Small intestine (tissue), 7 donors: ENCODE measurements at regions not wholly inside any gene's neighbourhood (a gene's known extent, or its start where the extent isn't known, plus 50 kb on each side); places are given as distances from the start of the nearest gene placed in this dataset.

Experiments
- DNase-seq, 2 donors: peaks; one replicate each; pipeline versions ENCODE4 v3.0.0 to v3.0.0-alpha.2; 2013
- FAIRE-seq: peaks from 2 replicates; lab custom pipeline; 2012; peaks lifted over from hg19 to GRCh38; lab: Jason Lieb, UNC
- H3K27ac ChIP-seq, 3 donors: one replicate each; pipeline ENCODE4 v1.5.1; 2013; ENCODE audit warnings: low read length in 2 of 3, mild to moderate bottlenecking in 2 of 3, control low read depth in 1 of 3, inconsistent platforms in 1 of 3, low read depth in 1 of 3, moderate library complexity in 1 of 3
- H3K27me3 ChIP-seq, 3 donors: one replicate each; pipeline ENCODE4 v1.6.1; 2013; ENCODE audit warnings: low read length in 3 of 3, inconsistent platforms in 1 of 3; ENCODE audit not compliant: control insufficient read depth in 3 of 3, insufficient read depth in 3 of 3
- H3K36me3 ChIP-seq, 3 donors: one replicate each; pipeline ENCODE4 v1.6.1; 2013; ENCODE audit warnings: low read length in 3 of 3, inconsistent platforms in 1 of 3, low read depth in 1 of 3, mild to moderate bottlenecking in 1 of 3, moderate library complexity in 1 of 3; ENCODE audit not compliant: control insufficient read depth in 3 of 3, insufficient read depth in 2 of 3
- H3K4me1 ChIP-seq, 3 donors: one replicate each; pipeline ENCODE4 v1.6.1; 2013; ENCODE audit warnings: low read length in 2 of 3, inconsistent platforms in 1 of 3, low read depth in 1 of 3, mild to moderate bottlenecking in 1 of 3, moderate library complexity in 1 of 3; ENCODE audit not compliant: control insufficient read depth in 3 of 3, insufficient read depth in 2 of 3
- H3K4me3 ChIP-seq, 3 donors: one replicate each; pipeline ENCODE4 v1.5.1; 2013; ENCODE audit warnings: low read length in 3 of 3, control low read depth in 1 of 3, inconsistent platforms in 1 of 3, low read depth in 1 of 3, mild to moderate bottlenecking in 1 of 3, moderate library complexity in 1 of 3
- H3K9me3 ChIP-seq, 2 donors: one replicate each; pipeline ENCODE4 v1.6.1; 2013; ENCODE audit warnings: low read depth in 1 of 2, low read length in 1 of 2; ENCODE audit not compliant: control insufficient read depth in 2 of 2, insufficient read depth in 1 of 2
- WGBS, 3 donors: extraction: QIAGEN DNeasy Blood & Tissue Kit; methylation state at CpG; one replicate each; pipeline ENCODE4 v1.1.7; 2013; 5-methylcytosine and 5-hydroxymethylcytosine counted together
- donor health status: healthy with polysubstance abuse.
- donor health status: control.
- donor health status: control.
- donor health status: Bipolar disorder and iron deficiency.
- donor health status: healthy.

DNA sequence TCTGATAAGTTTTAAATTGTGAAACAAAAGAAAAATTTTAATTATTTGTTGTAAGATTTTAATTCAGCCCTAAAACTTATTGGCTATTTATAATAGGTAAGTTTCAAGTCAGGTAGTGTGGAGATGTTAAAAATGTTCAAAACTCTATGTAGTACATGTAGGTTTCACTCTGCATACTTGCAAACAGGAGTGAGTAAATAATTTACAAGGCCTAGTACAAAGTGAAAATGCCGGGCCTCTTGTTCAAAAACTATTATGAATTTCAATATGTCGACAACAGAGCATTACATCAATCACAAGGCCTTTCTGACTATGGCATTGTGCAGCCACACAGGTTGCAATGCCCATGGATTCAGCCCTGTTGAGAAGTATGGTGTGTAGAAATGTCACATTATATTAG lies 80.9 kb upstream of the GRIK2 start:
- no peaks in the 10 kb centered on the region for H3K4me1 ChIP-seq
- WGBS, 3 donors = 55 to 68% (median 56%) methylated on average over 2 of the region's 2 CpGs
- H3K4me3 ChIP-seq = no peak overlapping the region
- H3K36me3 ChIP-seq = no peaks in the 10 kb centered on the region
- DNase-seq (no peak), FAIRE-seq (no peak)
- no peak overlapping the region for H3K27ac ChIP-seq
- no peaks in the 10 kb centered on the region for H3K27me3 ChIP-seq
- no peaks in the 10 kb centered on the region for H3K9me3 ChIP-seq

DNA sequence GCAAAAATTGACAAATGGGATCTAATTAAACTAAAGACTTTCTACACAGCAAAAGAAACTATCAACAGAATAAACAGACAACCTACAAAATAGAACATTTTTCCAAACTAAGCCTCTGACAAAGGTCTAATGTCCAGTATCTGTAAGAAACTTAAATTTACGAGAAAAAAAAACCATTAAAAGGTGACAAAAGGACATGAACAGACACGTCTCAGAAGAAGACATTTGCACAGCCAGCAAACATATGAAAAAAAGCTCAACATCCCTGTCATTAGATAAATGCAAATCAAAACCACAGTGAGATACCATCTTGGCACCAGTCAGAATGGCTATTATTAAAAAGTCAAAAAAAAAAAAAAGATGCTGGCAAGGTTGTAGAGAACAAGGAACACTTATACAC lies 70.6 kb upstream of the GRIK2 start:
- no peaks in the 10 kb centered on the region for H3K36me3 ChIP-seq
- H3K27ac ChIP-seq = no peak overlapping the region
- H3K9me3 ChIP-seq = no peaks in the 10 kb centered on the region
- H3K27me3 ChIP-seq = no peaks in the 10 kb centered on the region
- DNase-seq (no peak), FAIRE-seq (no peak)
- H3K4me3 ChIP-seq = no peak overlapping the region
- 83 to 89% (median 84%) methylated on average over 2 of the region's 2 CpGs for WGBS, 3 donors
- H3K4me1 ChIP-seq = no peaks in the 10 kb centered on the region

DNA sequence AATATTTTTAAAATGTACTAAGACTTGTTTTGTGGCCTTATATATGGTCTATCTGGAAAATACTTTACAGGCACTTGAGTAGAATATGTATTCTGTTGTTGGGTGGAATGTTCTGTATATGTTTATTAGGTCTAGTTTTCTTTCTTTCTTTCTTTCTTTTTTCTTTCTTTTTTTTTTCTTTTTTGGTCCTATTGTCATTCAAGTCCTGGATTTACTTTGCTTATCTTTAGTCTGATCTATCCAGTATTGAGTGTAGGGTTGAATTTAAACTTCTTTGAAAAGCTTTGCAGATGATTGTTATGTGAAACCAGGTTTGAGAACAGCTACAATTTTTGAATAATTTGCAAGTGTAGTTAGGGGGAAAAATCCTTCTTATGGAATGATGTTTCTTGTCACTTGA lies 67.1 kb upstream of the GRIK2 start:
- Histone ChIP-seq H3K27ac (no peak overlapping the region), H3K4me3 (no peak overlapping the region), H3K9me3 (no peaks in the 10 kb centered on the region), H3K27me3 (no peaks in the 10 kb centered on the region), H3K4me1 (no peaks in the 10 kb centered on the region), H3K36me3 (no peaks in the 10 kb centered on the region)
- FAIRE-seq = no peak
- no peak for DNase-seq

DNA sequence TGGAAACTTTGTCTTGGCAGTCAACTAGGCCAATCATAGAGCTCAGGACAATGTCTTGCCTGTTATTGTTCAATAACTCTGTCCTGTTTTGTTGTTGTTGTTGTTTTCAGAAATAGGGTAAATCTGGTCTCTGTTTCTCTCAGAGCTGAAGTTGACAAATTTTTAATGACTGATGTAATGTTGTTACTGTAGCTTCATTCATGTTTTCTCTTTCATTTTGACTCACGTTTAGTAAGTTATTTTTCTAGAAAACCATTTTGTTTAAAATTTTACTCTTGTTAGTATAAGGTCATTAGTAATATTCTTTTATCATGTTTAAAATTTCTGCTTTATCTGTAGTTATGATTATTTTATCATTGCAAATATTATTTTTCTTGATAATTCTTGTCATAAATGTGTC lies 51.6 kb upstream of the GRIK2 start:
- Histone ChIP-seq H3K27ac (no peak overlapping the region), H3K27me3 (no peaks in the 10 kb centered on the region), H3K9me3 (peaks cover 0 to 6% of the 10 kb centered on the region in 2 donors), H3K4me3 (no peak overlapping the region), H3K4me1 (no peaks in the 10 kb centered on the region), H3K36me3 (no peaks in the 10 kb centered on the region)
- WGBS, 3 donors = 48 to 63% (median 52%) methylated on average over 1 of the region's 1 CpG
- FAIRE-seq (no peak), DNase-seq (no peak)
